Omental fat pad (tissue), 3 donors: ENCODE measurements at regions not wholly inside any gene's neighbourhood (a gene's known extent, or its start where the extent isn't known, plus 50 kb on each side); places are given as distances from the start of the nearest gene placed in this dataset.

Experiments used
- ATAC-seq: fragments of 150-250 bp; one replicate; pipeline ENCODE4 v1.9.1; 2016; ENCODE audit warnings: mild to moderate bottlenecking, moderate library complexity; ENCODE audit not compliant: low FRiP score
- DNase-seq: peaks from one replicate; pipeline ENCODE4 v3.0.0-alpha.2; 2019; ENCODE audit warnings: low spot score
- CTCF ChIP-seq, 3 donors: fragments of 450-650 bp; IDR thresholded peaks; one replicate each; pipeline ENCODE4 v1.5.1; 2016 to 2017; ENCODE audit warnings: antibody characterized with exemption in 3 of 3, mild to moderate bottlenecking in 3 of 3, moderate library complexity in 2 of 3

- no peak for DNase-seq
- TF ChIP-seq CTCF (IDR thresholded peaks at IDR 0.05), result no peak
- no peak for ATAC-seq
Measured at GRCh38 chr10:7485244-7485556, 74.4 kb upstream of the SFMBT2 start.

GRCh38 chr10:7484456-7485243 is 73.8 kb upstream of the SFMBT2 start:
- DNase-seq, result no peak
- TF ChIP-seq CTCF (IDR thresholded peaks at IDR 0.05), result no peak
- no peak for ATAC-seq

GRCh38 chr10:7483848-7484247 is 73.0 kb upstream of the SFMBT2 start:
- no peak for ATAC-seq
- TF ChIP-seq CTCF (IDR thresholded peaks at IDR 0.05), result no peak
- no peak for DNase-seq

GRCh38 chr10:7482992-7483391 is 72.2 kb upstream of the SFMBT2 start:
- ATAC-seq (no peak), DNase-seq (no peak)
- TF ChIP-seq CTCF (IDR thresholded peaks at IDR 0.05), result no peak

GRCh38 chr10:7481368-7481765 is 70.5 kb upstream of the SFMBT2 start:
- no peak for ATAC-seq
- TF ChIP-seq CTCF (IDR thresholded peaks at IDR 0.05), result no peak

GRCh38 chr10:7480742-7481367 is 70.0 kb upstream of the SFMBT2 start:
- TF ChIP-seq CTCF (IDR thresholded peaks at IDR 0.05), result no peak
- DNase-seq, result no peak
- ATAC-seq, result no peak

More at GRCh38 chr10:7481368-7481765, 70.5 kb upstream of the SFMBT2 start:
- no peak for DNase-seq
